HG02852 (cell line): ENCODE measurements at regions not wholly inside any gene's neighbourhood (a gene's known extent, or its start where the extent isn't known, plus 50 kb on each side); places are given as distances from the start of the nearest gene placed in this dataset.
"Not testable (repeated sequence)": the region's sequence is repeated elsewhere in the genome, so short reads cannot be mapped to it uniquely, and the experiment has no call there.

Source experiments
- ATAC-seq: cut with Tn5 transposase; IDR thresholded peaks from one replicate; pipeline ENCODE4 v1.9.1; 2021; ENCODE audit warnings: mild to moderate bottlenecking, moderate library complexity; ENCODE audit not compliant: unreplicated experiment

DNA sequence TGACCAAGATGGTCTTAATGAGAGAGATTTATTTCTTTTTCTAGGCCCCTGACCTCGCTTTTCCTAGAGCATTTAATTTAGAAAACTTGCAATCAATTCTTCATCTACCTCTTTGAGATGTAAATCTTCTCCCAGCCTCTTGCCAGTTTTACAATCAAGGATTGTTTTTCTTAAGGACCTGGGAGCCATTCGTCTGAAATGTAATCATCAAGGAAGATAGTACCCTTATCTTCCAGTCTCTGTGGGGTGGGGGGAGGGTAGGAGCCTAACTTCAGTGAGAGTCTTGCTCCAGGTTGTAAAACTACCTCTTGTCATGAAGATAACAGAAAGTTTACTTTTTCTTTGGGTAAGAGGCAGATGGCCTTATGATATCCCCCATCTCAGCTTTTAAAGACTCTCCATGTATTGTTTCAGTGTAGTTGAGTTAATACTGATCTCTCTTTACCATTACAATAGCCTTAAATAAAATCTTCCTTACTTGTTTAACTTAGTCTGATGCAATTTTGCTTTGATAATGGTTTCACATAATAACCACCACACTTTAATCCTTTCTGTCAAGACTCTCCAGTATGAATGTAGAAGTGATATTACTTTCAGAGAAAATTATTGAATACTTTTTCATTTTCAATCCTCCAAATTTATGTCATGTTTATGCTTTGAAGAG is 110.2 kb upstream of the CPHXL start:
- ATAC-seq, result no peak

GRCh38 chr16:75837264-75837663 is 111.0 kb upstream of the CPHXL start:
- no peak for ATAC-seq

- no peak for ATAC-seq
Observed at GRCh38 chr16:75837681-75838080, 111.4 kb upstream of the CPHXL start.

DNA sequence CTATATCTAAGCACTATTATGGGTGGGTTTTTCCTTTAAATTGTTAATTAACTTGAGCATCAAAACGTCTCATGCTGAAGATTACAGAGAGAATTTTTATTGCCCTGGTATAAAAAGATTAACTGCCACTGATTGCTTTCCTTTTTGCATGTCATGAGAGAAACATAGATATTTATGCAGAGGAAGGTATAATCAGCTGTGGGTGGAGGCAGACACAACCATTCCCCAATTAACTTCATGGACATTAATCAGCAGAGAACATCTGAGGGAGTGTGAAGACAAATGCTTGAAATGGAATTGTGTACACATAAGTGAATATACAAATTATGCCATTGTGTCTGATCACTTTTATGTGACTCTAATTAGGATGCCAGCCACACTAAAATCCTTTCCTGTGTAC is 115.2 kb upstream of the CPHXL start:
- no peak for ATAC-seq

DNA sequence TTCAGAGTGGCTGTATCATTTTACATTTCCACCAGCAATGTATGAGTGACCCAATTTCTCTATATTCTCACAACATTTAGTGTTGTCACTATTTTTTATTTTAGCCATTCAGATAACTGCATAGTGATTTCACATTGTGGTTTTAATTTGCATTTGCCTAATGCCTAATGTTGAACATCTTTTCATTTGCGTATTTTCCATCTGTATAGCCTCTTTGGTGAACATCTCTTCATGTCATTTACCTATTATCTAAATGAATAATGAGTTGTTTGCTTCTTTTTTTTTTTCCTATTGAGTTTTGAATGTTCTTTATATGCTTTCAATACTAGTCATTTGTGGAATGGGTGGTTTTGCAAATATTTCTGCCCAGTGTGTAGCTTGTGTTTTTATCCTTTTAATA is 120.9 kb upstream of the CPHXL start:
- no peak for ATAC-seq

DNA sequence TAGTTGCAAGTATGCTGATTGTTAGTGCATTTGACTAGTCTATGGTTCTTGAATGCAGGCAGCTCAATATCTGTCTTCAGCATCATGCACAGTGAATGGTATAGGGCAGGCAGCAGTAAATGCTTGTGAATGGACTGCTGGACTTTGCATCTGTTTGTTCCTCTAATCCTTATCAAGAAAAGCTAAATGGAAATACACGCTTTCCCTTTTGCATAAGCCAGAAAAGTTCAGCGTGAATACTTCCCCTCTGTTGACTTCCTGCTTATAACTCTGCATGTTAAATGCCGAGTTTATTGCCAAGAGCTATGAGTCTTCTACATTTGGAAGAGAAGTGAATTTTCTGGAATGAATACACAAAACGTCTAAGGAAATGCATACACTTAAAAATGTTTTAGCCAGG is 127.9 kb upstream of the CPHXL start:
- no peak for ATAC-seq

DNA sequence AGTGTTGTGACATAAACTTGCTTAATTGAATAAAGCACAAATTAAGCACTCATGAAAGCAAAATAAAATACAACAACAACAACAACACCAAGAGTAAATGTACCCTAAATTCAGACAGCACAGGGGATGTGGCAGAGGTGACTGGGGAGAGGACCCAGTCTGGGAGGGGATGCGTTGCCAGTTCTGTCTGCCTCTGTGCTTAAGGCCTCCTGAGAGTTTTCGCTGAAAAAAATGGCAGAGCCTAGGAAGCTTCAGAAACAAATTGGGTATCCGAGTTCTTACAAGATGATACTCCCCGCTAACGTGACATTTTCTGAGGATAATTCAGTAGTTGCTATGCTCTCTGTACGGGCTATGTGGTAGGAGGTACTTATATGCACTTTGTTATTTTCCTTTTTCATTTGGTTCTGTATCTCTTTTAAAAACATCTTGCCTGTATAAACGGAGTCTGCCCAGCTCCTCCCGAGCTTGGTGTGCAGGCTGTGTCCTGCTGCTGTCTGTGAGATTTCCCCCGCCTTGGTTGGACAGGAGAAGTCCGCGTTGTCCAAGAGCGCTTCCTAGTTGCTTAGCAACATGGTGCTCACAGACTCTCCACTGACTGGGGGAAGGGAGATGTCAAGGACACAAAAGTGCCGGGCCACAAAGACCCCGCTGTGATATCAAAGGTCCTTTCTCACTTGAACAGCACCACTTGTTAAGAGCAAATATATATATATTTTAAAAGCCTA is 134.2 kb upstream of the CPHXL start:
- ATAC-seq, result no peak

DNA sequence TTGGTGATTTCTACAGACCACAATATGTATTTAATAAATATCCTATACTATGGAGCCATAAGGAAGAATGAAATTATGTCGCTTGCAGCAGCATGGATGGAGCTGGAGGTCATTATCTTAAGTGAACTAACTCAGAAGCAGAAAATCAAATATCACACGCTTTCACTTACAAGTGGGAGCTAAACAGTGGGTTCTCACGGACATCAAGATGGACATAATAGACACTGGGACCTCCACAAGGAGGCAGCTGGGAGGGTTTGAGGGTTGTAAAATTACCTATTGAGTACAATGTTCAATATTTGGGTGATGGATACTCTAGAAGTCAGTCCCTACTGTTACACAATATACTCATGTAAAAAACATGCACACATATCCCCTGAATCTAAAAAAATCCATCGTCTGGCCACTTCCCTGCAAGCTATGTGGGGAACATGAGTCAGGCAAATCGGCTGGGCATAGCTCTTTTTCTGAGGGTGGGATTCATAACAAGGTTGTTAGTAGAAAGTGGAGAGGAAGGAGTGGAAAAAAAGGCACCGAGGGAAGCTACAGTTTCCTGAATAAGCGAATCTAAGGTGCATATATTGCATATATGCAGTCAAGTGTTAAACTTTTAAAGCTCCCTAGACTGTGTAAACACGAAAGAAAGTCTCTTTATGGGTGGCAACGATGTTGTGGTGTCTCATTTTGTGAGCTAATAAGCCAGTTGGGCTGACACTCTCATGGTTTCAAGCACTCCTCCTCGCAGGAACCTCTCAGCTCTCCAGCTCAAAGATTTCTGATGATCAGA is 135.2 kb upstream of the CPHXL start:
- no peak for ATAC-seq

- no peak for ATAC-seq
Observed at GRCh38 chr16:75862098-75862386, 135.8 kb upstream of the CPHXL start.

GRCh38 chr16:75864243-75864642 is 138.0 kb upstream of the CPHXL start:
- no peak for ATAC-seq

DNA sequence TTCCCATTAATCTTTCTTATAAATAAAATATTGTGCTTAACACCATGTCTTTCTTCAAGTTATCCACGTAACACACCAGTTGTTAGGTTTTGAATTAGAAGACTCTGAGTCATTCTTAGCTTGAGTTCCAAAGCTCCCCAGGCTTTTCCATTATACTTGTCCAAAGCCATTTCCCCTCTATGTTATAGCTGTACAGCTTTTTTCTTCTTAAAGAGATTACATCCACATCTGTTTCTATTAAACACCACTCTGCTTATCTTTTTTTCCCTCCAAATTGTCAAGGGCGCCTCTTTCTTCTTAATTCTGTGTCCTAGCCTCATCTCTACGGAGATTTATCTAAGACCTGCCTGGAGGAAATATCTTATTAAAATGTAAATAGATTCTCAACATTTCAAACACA is 139.4 kb upstream of the CPHXL start:
- no peak for ATAC-seq

- ATAC-seq, result no peak
Observed at GRCh38 chr16:75868636-75869632, 142.6 kb upstream of the CPHXL start.

DNA sequence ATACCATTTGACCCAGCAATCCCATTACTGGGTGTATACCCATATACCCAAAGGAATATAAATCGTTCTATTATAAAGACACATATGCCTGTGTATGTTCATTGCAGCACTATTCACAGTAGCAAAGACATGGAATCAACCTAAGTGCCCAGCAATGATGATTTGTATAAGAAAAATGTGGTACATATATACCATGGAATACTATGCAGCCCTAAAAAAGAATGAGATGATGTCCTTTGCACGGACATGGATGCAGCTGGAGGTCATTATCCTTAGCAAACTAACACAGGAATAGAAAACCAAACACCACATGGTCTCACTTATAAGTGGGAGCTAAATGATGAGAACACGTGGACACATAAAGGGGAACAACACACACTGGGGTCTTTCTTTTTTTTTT is 155.0 kb upstream of the CPHXL start:
- not testable (repeated sequence) for ATAC-seq

GRCh38 chr16:75899163-75899562 is 172.9 kb upstream of the CPHXL start:
- ATAC-seq, result no peak

DNA sequence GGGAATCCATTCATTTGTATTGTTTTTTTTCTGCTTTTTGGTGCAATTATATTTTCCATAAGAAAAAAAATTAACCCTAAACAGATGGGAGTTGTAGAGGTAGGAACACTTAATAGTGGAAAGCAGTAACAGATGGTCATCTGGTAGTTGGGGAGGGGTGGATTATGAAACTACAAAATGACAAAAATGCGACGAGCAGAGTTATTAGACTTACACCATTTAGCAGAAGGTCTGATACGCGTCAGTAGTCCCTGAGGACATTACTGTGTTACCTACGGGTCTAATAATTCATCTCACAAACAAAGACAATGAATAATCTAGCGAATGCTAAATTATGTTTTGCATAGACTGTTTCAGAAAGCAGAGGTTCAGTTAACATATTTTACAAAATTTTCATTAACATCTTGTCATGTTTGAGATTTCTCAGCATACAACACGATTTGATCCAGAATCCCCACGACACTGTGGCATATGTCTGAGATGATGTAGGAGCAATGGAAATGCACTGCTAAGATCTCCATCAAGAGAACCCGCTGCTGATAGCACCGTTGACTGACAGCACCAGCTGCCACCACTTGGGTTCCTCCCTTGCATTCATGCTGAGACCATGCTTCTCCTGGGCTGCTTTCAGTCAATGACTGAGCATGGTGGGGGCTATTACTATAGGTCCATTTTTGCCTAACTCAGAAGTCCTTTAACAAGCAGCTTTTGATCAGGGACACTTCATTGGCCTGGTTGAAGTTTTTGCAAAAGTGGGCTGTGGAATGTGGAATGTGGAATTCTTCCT is 182.2 kb upstream of the CPHXL start:
- ATAC-seq, result no peak

- no peak for ATAC-seq
Observed at GRCh38 chr16:75909746-75910145, 183.5 kb upstream of the CPHXL start.

GRCh38 chr16:75911896-75912295 is 185.6 kb upstream of the CPHXL start:
- ATAC-seq, result no peak

DNA sequence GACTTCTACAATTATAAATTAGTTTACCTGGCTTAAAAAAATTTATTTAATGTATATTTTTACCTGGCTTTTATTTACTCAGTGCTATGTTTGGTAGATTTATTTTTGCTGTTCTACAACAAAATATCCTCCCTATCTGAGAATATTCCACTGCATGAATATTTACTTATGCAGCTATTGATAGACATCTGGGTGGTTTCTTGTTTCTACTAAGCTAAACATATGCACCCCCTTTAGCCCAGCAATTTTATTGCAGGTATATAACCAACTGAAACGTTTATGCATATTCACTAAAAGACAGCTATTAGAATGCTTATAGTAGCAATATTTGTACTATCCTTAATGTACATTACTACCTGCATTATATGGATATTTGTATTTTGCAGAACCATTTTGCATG is 187.7 kb upstream of the CPHXL start:
- no peak for ATAC-seq

- ATAC-seq, result no peak
Observed at GRCh38 chr16:75916451-75916850, 190.2 kb upstream of the CPHXL start.

- no peak for ATAC-seq
Observed at GRCh38 chr16:75918109-75918508, 191.8 kb upstream of the CPHXL start.
